ENCODE measurements at regions not wholly inside any gene's neighbourhood (a gene's known extent, or its start where the extent isn't known, plus 50 kb on each side); places are given as distances from the start of the nearest gene placed in this dataset.
"Not testable (repeated sequence)": the region's sequence is repeated elsewhere in the genome, so short reads cannot be mapped to it uniquely, and the experiment has no call there.

- DNase-seq, result no peak
Observed at GRCh38 chr21:24552491-24552890, 1054.8 kb downstream of the MRPL39 start.

GRCh38 chr21:24545807-24546361 lies 1061.4 kb downstream of the MRPL39 start:
- DNase-seq, result no peak

- peak; percentile 4 to 26 (median 7) for DNase-seq
Observed at GRCh38 chr21:24514081-24514733, 1093.1 kb downstream of the MRPL39 start.

- no peak for DNase-seq
Observed at GRCh38 chr21:24509131-24509530, 1098.2 kb downstream of the MRPL39 start.

GRCh38 chr21:24486973-24487372 lies 1120.3 kb downstream of the MRPL39 start:
- no peak for DNase-seq

- DNase-seq, result not testable (repeated sequence)
Observed at GRCh38 chr21:24483361-24483760, 1123.9 kb downstream of the MRPL39 start.

- no peak for DNase-seq
Observed at GRCh38 chr21:24470852-24471251, 1136.4 kb downstream of the MRPL39 start.

- DNase-seq, result no peak
Observed at GRCh38 chr21:24456358-24456757, 1150.9 kb downstream of the MRPL39 start.

- no peak for DNase-seq
Observed at GRCh38 chr21:24450119-24450518, 1157.2 kb downstream of the MRPL39 start.

GRCh38 chr21:24445517-24445916 lies 1161.8 kb downstream of the MRPL39 start:
- DNase-seq, result no peak

- no peak for DNase-seq
Observed at GRCh38 chr21:24444736-24445135, 1162.5 kb downstream of the MRPL39 start.

- DNase-seq, result no peak
Observed at GRCh38 chr21:24436236-24436635, 1171.0 kb downstream of the MRPL39 start.

- DNase-seq, result peak in 1 of 3 donors; percentile 15
Observed at GRCh38 chr21:24428591-24429199, 1178.6 kb downstream of the MRPL39 start.

- DNase-seq, result no peak
Observed at GRCh38 chr21:24424776-24425175, 1182.5 kb downstream of the MRPL39 start.

- no peak for DNase-seq
Observed at GRCh38 chr21:24423546-24423945, 1183.7 kb downstream of the MRPL39 start.

- peak in 1 of 3 donors; percentile 1 for DNase-seq
Observed at GRCh38 chr21:24420689-24421088, 1186.6 kb downstream of the MRPL39 start.

GRCh38 chr21:24419641-24420040 lies 1187.6 kb downstream of the MRPL39 start:
- DNase-seq, result not testable (repeated sequence)

GRCh38 chr21:24418671-24419070 lies 1188.6 kb downstream of the MRPL39 start:
- no peak for DNase-seq

GRCh38 chr21:24411429-24411828 lies 1195.9 kb downstream of the MRPL39 start:
- DNase-seq, result no peak

GRCh38 chr21:24403221-24403620 lies 1204.1 kb downstream of the MRPL39 start:
- DNase-seq, result no peak

- no peak for DNase-seq
Observed at GRCh38 chr21:24395320-24395923, 1211.9 kb downstream of the MRPL39 start.

- DNase-seq, result no peak
Observed at GRCh38 chr21:24375201-24375600, 1232.1 kb downstream of the MRPL39 start.

GRCh38 chr21:24372506-24372905 lies 1234.8 kb downstream of the MRPL39 start:
- no peak for DNase-seq

Data from muscle of back (tissue), 3 donors.